Activated T-cell treated with anti-CD3 and anti-CD28 coated beads, Interleukin-2, amount 50 U/mL, for 24 hours (primary cell): ENCODE measurements at regions not wholly inside any gene's neighbourhood (a gene's known extent, or its start where the extent isn't known, plus 50 kb on each side); places are given as distances from the start of the nearest gene placed in this dataset.
A peak's percentile ranks its signal among the peaks of the same experiment; 100 is the strongest.

Experiments
- DNase-seq: peaks from one replicate; pipeline ENCODE4 v3.0.0-alpha.2; 2020
- H3K27ac Mint-ChIP-seq: 2 replicates; pipeline ENCODE4 v1.8.0; 2020; ENCODE audit warnings: mild to moderate bottlenecking, mixed read lengths
- H3K27me3 Mint-ChIP-seq: 2 replicates; pipeline ENCODE4 v1.8.0; 2020; ENCODE audit warnings: mixed read lengths
- H3K36me3 Mint-ChIP-seq: 2 replicates; pipeline ENCODE4 v1.8.0; 2020; ENCODE audit warnings: low read depth, mixed read lengths
- H3K4me1 Mint-ChIP-seq: 2 replicates; pipeline ENCODE4 v1.8.0; 2020; ENCODE audit warnings: low read depth, mixed read lengths
- H3K4me3 Mint-ChIP-seq: 2 replicates; pipeline ENCODE4 v1.8.0; 2020; ENCODE audit warnings: mild to moderate bottlenecking, moderate library complexity, mixed read lengths
- H3K9me3 Mint-ChIP-seq: 2 replicates; pipeline ENCODE4 v1.8.0; 2020; ENCODE audit warnings: mixed read lengths

GRCh38 chr7:25557930-25558329 is 329.6 kb upstream of the NPVF start:
- Mint-ChIP-seq H3K4me1 (peaks cover 5% of the 10 kb centered on the region), H3K9me3 (no peaks in the 10 kb centered on the region), H3K27ac (no peak overlapping the region), H3K27me3 (peaks cover 3% of the 10 kb centered on the region), H3K4me3 (no peak overlapping the region), H3K36me3 (no peaks in the 10 kb centered on the region)
- no peak for DNase-seq

- no peak overlapping the region for H3K4me3 Mint-ChIP-seq
- peaks cover 3% of the 10 kb centered on the region for H3K27me3 Mint-ChIP-seq
Observed at GRCh38 chr7:25558605-25559004, 330.3 kb upstream of the NPVF start.

GRCh38 chr7:25559581-25560367 is 331.5 kb upstream of the NPVF start:
- H3K36me3 Mint-ChIP-seq = no peaks in the 10 kb centered on the region
- H3K9me3 Mint-ChIP-seq = no peaks in the 10 kb centered on the region
- peaks cover 5% of the 10 kb centered on the region for H3K4me1 Mint-ChIP-seq
- no peak overlapping the region for H3K4me3 Mint-ChIP-seq
- DNase-seq = no peak
- peaks cover 3% of the 10 kb centered on the region for H3K27me3 Mint-ChIP-seq
- H3K27ac Mint-ChIP-seq = no peak overlapping the region

More at GRCh38 chr7:25558605-25559004, 330.3 kb upstream of the NPVF start:
- Mint-ChIP-seq H3K36me3 (no peaks in the 10 kb centered on the region), H3K4me1 (peaks cover 5% of the 10 kb centered on the region), H3K27ac (no peak overlapping the region), H3K9me3 (no peaks in the 10 kb centered on the region)
- no peak for DNase-seq

- DNase-seq = no peak
- Mint-ChIP-seq H3K27ac (no peak overlapping the region), H3K27me3 (peaks cover 3% of the 10 kb centered on the region), H3K4me3 (no peak overlapping the region), H3K4me1 (peaks cover 4% of the 10 kb centered on the region), H3K9me3 (no peaks in the 10 kb centered on the region), H3K36me3 (no peaks in the 10 kb centered on the region)
Observed at GRCh38 chr7:25562673-25563182, 334.4 kb upstream of the NPVF start.

GRCh38 chr7:25565002-25565401 is 336.7 kb upstream of the NPVF start:
- Mint-ChIP-seq H3K4me1 (peaks cover 10% of the 10 kb centered on the region), H3K36me3 (no peaks in the 10 kb centered on the region), H3K27me3 (peaks cover 3% of the 10 kb centered on the region), H3K9me3 (no peaks in the 10 kb centered on the region), H3K27ac (no peak overlapping the region), H3K4me3 (no peak overlapping the region)
- no peak for DNase-seq

- peak; percentile 76 for DNase-seq
- Mint-ChIP-seq H3K27me3 (peaks cover 3% of the 10 kb centered on the region), H3K4me1 (peaks cover 10% of the 10 kb centered on the region), H3K9me3 (no peaks in the 10 kb centered on the region), H3K27ac (no peak overlapping the region), H3K4me3 (no peak overlapping the region), H3K36me3 (no peaks in the 10 kb centered on the region)
Observed at GRCh38 chr7:25565949-25566348, 337.7 kb upstream of the NPVF start.

GRCh38 chr7:25567430-25567829 is 339.1 kb upstream of the NPVF start:
- DNase-seq = no peak
- no peak overlapping the region for H3K27ac Mint-ChIP-seq
- H3K9me3 Mint-ChIP-seq = no peaks in the 10 kb centered on the region
- peaks cover 10% of the 10 kb centered on the region for H3K4me1 Mint-ChIP-seq
- no peak overlapping the region for H3K4me3 Mint-ChIP-seq
- H3K36me3 Mint-ChIP-seq = no peaks in the 10 kb centered on the region
- no peaks in the 10 kb centered on the region for H3K27me3 Mint-ChIP-seq

- no peaks in the 10 kb centered on the region for H3K27me3 Mint-ChIP-seq
- H3K27ac Mint-ChIP-seq = no peak overlapping the region
- no peak overlapping the region for H3K4me3 Mint-ChIP-seq
- H3K9me3 Mint-ChIP-seq = no peaks in the 10 kb centered on the region
- H3K36me3 Mint-ChIP-seq = no peaks in the 10 kb centered on the region
- DNase-seq = no peak
- peaks cover 10% of the 10 kb centered on the region for H3K4me1 Mint-ChIP-seq
Observed at GRCh38 chr7:25569765-25570164, 341.5 kb upstream of the NPVF start.

- H3K4me3 Mint-ChIP-seq = no peak overlapping the region
Observed at GRCh38 chr7:25572423-25572822, 344.1 kb upstream of the NPVF start.

GRCh38 chr7:25574828-25575227 is 346.5 kb upstream of the NPVF start:
- H3K27me3 Mint-ChIP-seq = no peaks in the 10 kb centered on the region
- DNase-seq = no peak
- no peak overlapping the region for H3K27ac Mint-ChIP-seq
- H3K36me3 Mint-ChIP-seq = no peaks in the 10 kb centered on the region
- H3K4me1 Mint-ChIP-seq = peaks cover under 1% of the 10 kb centered on the region
- no peaks in the 10 kb centered on the region for H3K9me3 Mint-ChIP-seq
- H3K4me3 Mint-ChIP-seq = no peak overlapping the region

More at GRCh38 chr7:25572423-25572822, 344.1 kb upstream of the NPVF start:
- Mint-ChIP-seq H3K36me3 (no peaks in the 10 kb centered on the region), H3K27ac (no peak overlapping the region), H3K4me1 (peaks cover 7% of the 10 kb centered on the region), H3K9me3 (no peaks in the 10 kb centered on the region), H3K27me3 (no peaks in the 10 kb centered on the region)
- DNase-seq = no peak

- no peaks in the 10 kb centered on the region for H3K36me3 Mint-ChIP-seq
- no peaks in the 10 kb centered on the region for H3K4me1 Mint-ChIP-seq
- H3K27me3 Mint-ChIP-seq = peaks cover 1% of the 10 kb centered on the region
- no peak for DNase-seq
- H3K27ac Mint-ChIP-seq = no peak overlapping the region
- H3K4me3 Mint-ChIP-seq = no peak overlapping the region
- H3K9me3 Mint-ChIP-seq = no peaks in the 10 kb centered on the region
Observed at GRCh38 chr7:25575634-25576033, 347.3 kb upstream of the NPVF start.

- Mint-ChIP-seq H3K9me3 (no peaks in the 10 kb centered on the region), H3K27me3 (peaks cover 3% of the 10 kb centered on the region), H3K4me1 (no peaks in the 10 kb centered on the region), H3K27ac (no peak overlapping the region), H3K4me3 (no peak overlapping the region), H3K36me3 (no peaks in the 10 kb centered on the region)
- DNase-seq = no peak
Observed at GRCh38 chr7:25578991-25579777, 350.9 kb upstream of the NPVF start.

- Mint-ChIP-seq H3K36me3 (no peaks in the 10 kb centered on the region), H3K4me1 (no peaks in the 10 kb centered on the region), H3K27ac (no peak overlapping the region), H3K9me3 (no peaks in the 10 kb centered on the region), H3K4me3 (no peak overlapping the region), H3K27me3 (peaks cover 3% of the 10 kb centered on the region)
- DNase-seq = no peak
Observed at GRCh38 chr7:25579778-25580075, 351.4 kb upstream of the NPVF start.

GRCh38 chr7:25580141-25580540 is 351.9 kb upstream of the NPVF start:
- Mint-ChIP-seq H3K27me3 (peaks cover 3% of the 10 kb centered on the region), H3K36me3 (no peaks in the 10 kb centered on the region), H3K9me3 (no peaks in the 10 kb centered on the region), H3K4me3 (no peak overlapping the region), H3K4me1 (no peaks in the 10 kb centered on the region), H3K27ac (no peak overlapping the region)
- no peak for DNase-seq

GRCh38 chr7:25583621-25584020 is 355.3 kb upstream of the NPVF start:
- Mint-ChIP-seq H3K9me3 (no peaks in the 10 kb centered on the region), H3K27ac (no peak overlapping the region), H3K36me3 (no peaks in the 10 kb centered on the region), H3K27me3 (peaks cover 5% of the 10 kb centered on the region), H3K4me1 (no peaks in the 10 kb centered on the region), H3K4me3 (no peak overlapping the region)
- no peak for DNase-seq
